GM19452 (cell line): ENCODE measurements at regions not wholly inside any gene's neighbourhood (a gene's known extent, or its start where the extent isn't known, plus 50 kb on each side); places are given as distances from the start of the nearest gene placed in this dataset.

Experiments used
- ATAC-seq: cut with Tn5 transposase; IDR thresholded peaks from one replicate; pipeline ENCODE4 v1.9.1; 2021; ENCODE audit not compliant: unreplicated experiment

DNA sequence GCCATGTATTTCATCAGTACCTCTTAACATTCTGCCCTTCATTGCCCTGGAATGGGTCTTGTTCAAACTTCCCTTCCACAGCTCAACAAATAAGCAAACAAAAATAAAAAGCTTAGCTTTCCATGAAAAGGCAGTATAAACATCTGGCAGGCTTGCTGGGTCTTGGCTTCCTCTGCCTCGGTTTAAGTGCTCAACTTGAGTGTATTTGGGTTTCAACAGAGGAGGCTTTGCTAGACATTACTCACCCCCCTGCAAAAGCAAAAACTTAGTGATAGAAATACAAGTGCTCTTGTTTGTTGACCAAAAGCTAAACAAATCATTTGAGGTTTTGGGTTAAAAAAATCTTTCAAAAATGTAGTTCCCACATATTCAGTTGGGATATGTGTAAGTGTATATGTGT is 518.5 kb downstream of the PLPP3 start:
- no peak for ATAC-seq

DNA sequence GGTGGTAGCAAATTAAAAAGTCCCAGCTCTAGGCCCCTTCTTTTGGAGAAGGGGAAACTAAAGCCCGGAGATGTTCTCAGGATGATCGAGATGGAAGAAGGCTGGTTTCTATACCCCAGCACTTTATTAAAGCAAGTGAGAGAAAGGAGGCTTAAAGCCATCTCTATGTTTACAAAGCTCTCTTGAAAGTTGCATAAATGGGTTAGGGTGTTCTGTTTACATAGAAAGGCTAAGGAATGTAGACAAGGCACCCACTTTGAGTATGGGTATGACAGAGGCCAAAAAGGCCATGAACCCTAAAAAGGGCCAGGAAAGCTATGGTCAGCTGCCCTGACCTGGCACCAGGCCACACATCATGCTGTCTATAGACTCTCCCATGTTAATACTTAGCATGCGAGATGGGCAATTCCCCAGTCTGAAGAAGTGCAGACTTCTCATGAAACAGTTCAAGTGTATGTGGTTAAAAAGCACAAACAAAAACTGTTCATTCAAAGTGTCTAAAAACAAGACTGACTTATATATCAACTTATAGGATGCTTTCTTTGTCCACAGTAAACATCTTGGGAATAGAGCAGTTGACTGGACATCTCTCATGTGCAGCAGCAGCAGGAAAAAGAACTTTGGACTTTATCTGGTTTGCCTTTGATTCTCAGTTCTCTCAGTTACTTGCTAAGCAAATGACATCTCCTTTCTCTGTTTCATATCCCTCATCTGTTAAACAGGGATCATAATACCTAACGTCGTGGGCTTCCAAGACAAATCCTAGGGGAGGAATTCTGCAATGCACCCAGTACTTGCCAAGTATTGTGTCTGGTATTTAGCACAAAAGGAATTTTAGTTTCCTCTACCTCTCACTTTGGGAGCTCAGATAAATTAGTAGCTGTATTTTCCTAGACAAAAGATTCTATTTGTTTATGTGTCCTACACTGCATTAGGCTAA is 521.6 kb downstream of the PLPP3 start:
- ATAC-seq: no peak

DNA sequence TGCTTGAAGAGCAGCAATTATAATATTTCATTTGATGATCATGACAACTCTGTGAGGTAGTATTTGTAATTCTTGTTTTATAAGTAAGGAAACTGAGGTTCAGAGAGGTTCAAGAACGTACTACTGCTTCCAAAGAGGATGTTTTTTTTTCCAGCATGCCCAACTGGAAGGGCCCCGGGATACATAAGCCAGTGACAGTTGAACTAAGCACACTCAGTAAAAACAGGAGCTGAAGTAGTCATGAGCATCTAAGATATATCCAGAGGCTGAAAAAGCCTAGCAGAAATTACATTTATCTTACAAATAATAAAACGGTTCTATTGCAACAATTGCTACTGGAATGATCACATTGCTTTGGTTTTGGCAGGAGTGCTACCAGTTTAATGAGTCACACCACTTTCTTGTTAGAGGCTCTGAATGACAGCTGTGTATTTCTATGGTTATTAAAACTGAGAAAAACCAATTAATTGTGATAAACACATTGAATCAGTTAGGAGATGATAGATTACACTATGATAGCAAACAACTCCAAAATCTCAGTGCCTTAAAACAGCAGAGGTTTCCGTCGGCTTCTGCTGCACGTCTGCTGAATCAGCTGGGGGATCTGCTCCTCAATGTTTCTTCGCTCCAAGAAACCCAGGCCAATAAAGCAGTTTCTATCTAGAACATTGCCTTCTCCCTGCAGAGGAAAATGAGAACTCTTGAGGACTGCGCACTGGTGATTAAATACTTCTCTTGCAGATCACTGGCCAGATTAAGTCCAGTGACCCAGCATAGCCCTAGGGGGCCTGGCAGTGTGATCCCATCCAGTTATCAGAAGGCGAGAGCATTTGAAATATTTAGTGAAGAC is 522.7 kb downstream of the PLPP3 start:
- no peak for ATAC-seq

DNA sequence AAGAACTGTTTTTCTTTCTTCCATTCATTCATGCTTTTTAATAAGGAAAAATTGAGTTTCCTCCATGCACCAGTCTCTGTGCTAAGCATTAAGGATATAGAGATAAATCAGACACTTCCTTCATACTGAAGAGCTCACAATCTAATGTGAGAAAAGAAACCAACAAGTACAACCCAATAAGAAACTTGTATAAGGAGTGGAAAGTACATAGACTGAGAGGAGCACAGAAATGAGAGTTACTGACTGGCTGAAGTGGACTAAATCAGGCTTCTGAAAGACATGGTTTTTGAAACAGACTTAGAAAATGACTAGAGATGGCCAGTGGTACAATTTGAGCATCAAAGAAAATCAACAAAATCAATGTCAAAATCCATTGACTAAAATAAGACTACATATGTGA is 524.4 kb downstream of the PLPP3 start:
- ATAC-seq: no peak

DNA sequence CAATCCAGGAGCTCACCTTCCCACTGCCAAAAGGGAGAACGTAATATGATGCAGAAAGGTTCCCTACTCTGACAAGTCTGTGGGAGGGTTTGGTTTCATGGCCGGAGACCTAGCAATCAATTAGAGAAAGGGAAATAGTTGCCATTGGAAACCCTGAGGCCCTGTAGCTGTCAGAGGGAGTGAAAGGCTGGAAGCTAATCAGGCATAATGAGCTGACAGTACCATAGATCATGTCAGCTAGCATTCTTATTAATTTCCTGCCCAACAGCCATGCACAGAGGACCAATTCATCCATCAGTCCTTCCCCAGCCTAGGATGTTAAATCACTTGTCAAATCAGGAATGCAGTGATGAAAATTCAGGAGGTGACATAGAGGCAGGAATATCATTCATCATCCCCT is 527.3 kb downstream of the PLPP3 start:
- no peak for ATAC-seq

DNA sequence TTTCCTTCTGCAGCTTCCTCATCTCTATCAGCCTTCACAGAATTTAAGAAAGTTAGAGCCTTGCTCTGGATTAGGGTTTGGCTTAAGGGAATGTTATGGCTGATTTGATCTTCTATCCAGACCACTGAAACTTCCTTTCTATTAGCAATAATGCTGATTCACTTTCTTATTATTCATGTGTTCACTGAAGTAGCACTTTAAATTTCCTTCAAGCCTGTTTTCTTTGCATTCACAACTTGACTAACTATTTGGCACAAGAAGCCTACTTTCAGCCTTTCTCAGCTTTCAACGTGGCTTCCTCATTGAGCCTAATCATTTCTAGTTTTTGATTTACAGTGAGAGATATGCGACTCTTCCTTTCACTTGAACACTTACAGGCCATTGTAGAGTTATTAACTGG is 528.5 kb downstream of the PLPP3 start:
- ATAC-seq: no peak

DNA sequence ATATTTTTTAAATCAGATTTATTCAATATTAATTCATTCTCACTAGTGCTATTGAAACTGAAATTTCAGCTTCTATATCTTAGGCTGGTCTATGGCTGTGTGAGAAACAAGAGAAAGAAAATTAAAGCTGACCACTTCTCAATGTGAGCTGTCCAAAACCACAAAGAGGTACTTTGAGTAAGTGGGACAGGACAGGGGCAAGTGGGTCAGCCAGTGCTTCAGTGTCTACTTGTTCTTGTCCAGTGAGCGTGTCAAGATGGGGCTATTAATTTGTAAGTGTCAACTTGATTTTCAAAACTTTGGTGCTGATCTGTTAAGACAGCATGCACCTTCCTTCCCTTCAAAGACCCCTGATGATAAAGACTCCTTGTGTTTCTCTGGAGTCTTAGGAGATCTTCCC is 533.9 kb downstream of the PLPP3 start:
- no peak for ATAC-seq

DNA sequence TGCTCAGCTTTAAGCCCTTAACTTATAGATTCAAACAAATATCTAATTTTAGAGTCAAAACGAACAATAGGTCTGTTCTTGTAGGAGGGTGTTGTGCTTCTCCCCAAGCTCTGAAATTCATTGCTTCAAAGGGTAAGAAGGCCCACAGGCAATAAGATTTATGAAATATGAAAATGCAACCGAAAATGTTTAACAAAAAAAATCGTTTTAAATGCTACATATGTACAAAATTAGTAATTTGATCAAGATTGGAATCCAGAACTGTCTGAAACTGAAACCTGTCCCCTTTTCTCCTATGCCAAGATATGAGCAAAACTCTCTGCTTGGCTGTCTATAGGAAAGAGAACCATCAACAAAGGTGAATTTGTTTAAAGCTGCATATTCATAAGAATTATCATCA is 534.3 kb downstream of the PLPP3 start:
- no peak for ATAC-seq

DNA sequence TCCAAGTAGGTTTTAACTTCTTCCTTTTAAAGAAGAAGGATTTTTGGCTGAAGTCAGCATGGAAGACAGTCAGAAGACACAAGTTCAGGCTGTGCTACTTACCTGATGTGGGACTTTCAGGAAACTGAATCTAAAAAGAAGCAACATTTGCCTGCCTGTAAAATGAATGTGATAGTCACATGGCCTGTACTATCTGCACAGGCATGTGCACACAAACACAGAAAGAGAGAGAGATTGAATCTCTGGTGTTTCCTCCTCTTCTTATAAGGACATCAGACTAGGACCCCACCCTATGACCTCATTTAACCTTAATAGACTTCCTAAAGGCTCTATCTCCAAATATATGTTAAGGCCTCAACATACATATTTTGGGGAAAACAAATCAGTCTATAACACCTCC is 542.9 kb downstream of the PLPP3 start:
- ATAC-seq: no peak

DNA sequence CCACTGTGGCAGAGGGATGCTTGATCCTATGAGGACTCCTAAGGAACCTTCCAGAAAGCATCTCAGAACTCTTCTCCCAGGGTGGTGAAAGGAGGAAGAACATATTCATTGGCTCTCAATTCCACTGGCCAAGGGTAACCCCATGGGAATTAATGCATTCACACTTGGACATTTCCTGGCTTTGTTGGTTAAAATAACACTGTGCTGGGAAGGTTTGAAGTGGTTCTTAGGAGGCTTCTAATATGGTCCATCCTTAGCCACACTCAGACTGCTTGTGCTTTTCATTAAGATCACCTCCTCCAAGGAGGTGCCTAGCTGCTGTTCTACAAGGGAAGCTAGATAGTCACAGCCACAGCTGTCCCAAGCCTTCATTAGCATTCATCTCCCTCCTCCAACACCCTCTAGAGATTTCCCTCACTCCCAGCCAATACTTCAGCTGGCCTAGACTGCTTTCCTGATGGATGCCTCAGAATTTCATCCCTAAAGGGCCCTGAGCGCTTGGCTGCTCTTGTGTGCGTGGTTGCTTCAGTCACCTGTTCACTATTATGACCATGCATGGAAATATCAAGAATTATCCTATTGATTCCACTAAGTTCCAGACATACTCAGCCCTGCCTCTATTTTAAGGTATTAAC is 544.4 kb downstream of the PLPP3 start:
- ATAC-seq: no peak

DNA sequence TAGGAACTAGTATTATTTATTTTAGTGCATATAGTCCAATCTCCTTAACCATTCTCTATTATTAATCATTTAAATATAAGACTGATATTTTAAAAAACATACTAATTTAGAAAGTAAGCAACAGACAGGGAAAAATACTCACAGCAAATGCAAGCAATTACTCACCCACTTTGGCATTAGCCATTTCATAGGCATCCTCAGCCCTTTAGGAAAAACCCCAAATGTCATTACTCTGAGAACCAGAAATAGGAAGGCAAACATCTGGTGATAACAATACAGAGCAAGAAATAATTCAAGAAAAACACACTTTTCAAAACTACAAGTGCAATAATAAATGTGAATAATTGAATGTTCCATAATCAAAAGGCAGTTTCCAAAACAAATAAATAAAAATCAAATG is 545.1 kb downstream of the PLPP3 start:
- ATAC-seq: no peak

DNA sequence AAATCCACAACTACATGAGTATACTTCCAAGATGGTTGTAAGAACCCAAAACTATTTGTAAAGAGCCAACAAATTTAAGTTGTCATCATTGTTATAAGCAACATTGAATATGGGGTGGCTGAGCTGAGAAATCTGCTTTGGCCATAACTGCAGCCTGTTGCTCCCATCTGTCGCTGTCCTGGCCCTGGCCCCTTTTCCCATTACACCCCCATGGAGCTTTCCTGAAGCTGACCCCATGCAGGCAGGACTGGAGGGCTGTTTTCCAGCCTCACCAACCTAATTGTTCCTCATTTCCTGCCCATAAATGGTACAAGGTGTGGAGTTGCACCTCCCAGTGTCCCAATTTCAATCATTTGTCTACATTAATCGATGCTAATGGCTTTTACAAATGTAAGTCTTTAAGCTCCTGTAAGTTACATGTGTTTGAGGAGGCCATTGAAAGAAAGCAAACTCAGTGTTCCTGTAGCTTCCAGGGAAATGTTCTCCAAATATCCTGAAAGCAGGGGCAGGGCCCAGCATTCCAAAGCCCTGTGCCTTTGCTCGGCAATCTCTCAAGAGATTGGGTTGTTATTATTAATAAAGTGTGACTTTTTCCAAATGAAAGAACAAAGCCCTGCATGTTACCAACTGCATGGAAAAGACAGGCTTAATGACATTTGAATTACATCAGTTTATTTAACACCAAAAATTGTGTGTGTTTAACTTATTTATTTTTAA is 545.9 kb downstream of the PLPP3 start:
- no peak for ATAC-seq

DNA sequence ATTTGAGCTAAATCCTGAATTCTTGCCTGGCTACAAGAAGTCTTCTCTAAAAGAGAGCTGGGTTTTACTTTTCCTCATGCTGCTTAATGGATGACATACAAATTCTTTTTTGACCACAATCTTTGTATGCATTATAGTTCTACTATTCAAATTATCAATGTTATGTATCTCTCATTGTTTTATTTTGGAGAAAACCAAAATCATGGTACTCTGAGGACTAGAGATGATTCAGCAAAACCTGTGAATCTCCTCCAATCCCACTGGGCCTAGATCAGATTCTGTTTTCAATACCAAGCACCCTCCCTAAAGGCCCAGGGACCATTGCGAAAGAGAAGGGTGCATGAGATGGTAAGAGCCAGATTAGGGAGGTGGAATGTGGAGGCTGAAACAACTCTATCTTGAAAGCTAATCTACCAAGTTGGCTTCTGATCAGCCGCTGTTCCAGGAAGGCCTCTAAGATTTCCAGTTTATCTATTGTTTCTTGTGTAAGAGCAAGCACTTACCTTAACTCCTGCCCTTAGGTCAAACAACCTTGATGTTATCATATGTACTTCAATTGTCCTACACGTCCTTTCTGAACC is 547.2 kb downstream of the PLPP3 start:
- ATAC-seq: no peak

DNA sequence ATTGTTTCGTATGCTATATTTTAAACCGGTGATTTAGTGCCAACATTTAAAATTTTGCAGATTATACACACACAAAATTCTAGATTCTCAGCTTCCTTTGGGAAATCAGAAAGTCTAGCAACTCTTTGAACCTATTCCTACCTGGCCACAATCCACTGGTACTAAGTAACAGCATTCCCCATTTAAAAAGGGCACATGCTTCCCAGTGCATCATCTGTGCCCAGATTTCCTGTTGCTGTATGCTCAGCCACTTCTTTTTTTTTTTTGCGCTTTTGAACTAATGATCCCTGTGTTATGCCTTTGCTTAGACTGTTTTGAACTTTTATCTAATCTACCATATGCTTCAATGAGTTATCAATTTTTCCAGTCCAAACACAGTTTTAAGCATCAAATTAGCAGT is 548.4 kb downstream of the PLPP3 start:
- ATAC-seq: no peak

DNA sequence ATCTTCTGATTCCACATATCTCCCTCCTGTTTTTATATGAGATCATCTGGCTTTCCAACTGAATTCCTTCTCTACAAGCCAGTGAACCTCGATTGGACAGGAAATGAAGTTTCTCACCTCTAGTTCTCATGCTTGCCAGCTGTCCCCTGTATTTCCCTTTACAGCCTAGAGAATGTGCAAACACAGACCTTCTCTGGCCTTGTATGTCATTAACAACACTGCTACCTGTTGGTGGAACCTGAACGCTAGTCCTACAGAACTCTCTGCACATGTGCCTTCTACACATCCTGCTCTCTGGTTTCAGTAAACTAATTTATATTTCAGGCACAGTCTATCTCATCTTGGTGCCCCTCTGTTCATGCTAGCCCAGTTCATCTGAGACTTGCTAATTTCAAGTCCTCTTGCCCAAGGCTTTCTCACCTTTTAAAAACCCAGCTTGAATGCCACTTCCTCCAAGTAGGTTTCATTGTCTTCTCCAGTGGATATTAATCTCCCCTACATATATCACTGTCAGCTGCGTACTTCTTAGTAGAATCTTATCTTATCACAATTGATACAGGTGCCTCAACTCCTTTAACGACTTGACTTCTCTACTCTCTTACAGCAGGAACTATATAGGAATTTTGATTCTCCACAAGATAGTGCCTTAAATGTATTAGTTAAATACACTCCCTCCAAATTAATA is 549.9 kb downstream of the PLPP3 start:
- ATAC-seq: no peak

DNA sequence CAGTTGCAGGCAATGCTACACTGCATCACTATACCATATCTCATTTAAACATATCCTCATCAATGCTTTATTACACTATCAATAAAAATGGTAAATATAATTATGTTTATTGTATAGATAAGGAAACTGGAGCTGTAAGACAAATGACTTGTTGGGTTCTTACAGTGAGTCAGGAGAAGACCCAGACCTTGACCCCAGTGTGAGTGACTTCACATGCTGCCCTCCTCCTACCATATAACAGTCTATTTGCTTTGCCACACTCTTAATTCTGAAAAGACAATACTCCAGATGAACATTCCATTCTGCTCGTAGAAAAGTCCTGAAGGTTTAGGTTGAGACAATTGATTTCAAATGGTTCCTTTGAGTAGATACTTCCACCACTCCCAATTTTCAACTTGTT is 550.5 kb downstream of the PLPP3 start:
- no peak for ATAC-seq

DNA sequence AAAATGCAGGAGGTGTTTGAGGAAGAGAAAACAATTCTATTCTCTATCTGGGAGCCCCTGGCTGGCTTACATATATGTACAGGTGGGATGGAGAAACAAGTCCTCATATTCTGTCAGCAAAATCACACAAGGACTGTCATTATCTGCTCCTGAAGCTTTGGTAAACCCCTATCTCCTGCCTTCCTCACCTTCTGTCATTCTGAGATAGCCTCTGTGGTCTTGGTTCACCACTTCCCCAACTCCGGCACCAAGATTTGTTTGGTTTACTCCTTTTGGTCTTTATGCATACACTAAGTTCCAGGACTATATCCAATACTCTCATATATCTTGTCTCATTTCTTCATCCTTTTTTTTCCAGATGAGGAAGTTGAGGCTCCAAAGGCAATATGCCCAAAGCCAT is 551.1 kb downstream of the PLPP3 start:
- ATAC-seq: no peak

DNA sequence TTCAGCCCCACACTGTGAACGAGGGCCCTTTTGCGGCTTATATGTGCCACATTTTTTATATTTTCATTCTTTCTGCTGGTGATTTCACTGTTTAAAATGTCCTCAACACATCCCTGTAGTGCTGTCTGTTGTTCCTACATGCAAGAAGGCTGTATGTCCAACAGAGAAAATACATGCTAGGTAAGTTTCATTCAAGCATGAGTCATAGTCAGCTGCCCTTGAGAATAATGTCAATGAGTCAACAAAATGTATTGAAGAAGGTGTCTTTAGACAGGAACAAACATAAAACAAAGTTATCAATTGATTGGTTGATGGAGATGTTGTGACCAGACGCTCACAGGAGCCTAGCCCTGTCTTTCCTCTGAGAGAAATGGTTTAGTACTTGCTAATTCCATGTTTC is 553.4 kb downstream of the PLPP3 start:
- no peak for ATAC-seq

DNA sequence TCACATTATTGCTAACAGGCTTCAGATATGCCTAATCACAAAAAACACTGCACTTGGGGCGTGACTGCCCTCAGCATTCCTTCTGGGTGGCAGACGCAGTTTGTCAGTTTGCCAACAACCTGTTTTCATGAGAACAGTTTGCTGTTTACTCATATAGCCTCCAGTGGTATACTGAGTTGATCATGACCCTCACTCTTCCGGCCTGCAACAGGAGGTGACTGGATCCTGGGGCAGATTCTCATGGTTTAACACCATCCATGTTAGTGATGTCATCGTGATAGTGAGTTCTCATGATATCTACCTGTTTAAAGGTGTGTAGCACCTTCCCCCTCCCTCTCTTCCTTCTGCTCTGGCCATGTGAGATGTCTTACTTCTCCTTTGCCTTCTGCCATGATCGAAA is 555.2 kb downstream of the PLPP3 start:
- ATAC-seq: no peak

DNA sequence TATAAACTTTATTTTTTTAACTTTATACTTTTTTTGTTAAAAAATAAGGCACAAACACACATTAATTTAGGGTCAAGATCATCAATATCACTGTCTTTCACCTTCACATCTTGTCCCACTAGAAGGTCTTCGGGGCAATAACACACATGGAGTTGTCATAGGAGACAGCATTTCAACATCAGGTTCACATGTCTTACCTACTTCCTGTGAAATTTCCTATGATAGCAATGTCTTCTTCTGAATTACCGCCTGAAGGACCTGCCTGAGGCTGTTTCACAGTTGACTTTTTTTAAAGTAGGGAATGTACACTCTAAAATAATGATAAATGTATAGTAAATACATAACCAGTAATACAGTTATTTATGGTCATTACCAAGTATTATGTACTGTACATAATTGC is 559.4 kb downstream of the PLPP3 start:
- no peak for ATAC-seq
